ENCODE measurements at regions not wholly inside any gene's neighbourhood (a gene's known extent, or its start where the extent isn't known, plus 50 kb on each side); places are given as distances from the start of the nearest gene placed in this dataset.
A peak's percentile ranks its signal among the peaks of the same experiment; 100 is the strongest.
"Not testable (repeated sequence)": the region's sequence is repeated elsewhere in the genome, so short reads cannot be mapped to it uniquely, and the experiment has no call there.

DNA sequence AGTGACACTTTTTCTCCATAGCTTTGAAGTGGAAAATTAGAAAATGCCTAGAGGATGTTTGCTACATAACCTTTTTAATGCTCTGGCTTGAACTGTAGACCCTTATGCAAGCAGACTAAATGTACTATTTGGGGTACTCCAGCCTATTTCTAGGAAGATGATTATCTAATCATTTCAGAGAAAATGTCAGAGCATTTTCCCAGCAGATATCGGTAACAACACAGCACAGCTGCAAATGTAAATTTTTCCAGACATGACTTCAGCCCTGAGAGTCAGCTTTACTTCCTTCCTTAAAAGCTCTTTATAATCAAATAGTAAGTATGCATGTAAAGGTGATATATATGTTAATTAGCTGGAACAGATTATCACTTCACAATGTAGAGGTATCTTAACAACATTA is 1647.1 kb downstream of the SUCLG1 start:
- DNase-seq (ENCODE audit: low read depth) = no peak

DNA sequence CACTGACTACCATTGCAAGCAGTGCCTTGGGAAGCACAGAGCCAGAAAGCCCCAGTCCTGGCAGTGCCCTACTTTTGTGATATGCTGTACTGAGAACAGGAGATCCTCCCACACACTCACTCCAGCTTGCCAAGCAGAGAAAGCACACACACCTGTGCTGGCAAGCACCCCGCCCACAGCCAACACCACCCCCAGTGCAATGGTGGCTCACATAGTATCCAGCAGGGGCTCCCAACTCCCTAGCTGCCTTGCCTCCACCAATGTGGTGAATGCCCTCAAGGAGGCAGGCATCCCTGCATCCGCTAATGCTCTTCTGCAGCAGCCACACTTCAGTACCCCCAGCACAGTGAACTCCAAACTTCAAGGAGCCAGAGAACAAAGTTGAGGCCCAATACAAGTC is 1655.8 kb downstream of the SUCLG1 start:
- no peak for DNase-seq (ENCODE audit: low read depth)

DNA sequence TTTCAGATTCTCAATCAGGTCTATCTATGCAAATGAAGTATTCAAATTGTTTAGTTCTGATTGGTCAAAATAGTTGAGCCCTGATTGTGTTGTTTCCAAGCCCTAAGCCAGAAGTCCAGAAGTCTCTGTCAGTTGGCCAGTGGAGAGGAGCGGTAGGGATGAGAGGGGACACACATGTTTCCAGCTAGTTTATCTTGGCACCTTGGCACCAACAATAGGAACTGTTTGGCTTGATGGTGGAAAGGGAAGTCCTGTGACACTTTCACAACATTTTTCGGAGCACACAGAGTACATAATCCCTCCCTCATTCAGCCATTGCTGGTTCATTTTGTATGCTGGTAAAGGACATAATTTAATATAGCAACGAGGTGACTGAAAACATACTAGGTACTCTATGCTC is 1661.6 kb downstream of the SUCLG1 start:
- no peak for DNase-seq (ENCODE audit: low read depth)

DNA sequence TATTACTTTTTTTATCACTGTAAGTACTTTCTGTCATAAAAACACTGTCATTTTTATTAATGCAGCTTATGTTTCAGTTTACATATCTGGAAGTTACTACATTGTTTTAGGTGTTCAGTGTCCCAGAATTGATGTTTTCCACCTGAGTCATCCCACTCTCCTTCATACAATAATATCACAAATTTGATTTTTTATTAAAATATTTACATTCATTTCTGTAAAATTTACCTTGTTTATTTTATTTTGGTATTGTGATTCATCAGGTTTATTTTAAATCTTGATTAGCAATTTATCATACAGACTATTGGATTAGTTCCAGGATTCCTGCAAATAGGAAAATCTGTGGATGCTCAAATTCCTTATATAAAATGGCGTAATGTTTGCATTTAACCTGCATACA is 1662.9 kb downstream of the SUCLG1 start:
- DNase-seq (ENCODE audit: low read depth) = no peak

DNA sequence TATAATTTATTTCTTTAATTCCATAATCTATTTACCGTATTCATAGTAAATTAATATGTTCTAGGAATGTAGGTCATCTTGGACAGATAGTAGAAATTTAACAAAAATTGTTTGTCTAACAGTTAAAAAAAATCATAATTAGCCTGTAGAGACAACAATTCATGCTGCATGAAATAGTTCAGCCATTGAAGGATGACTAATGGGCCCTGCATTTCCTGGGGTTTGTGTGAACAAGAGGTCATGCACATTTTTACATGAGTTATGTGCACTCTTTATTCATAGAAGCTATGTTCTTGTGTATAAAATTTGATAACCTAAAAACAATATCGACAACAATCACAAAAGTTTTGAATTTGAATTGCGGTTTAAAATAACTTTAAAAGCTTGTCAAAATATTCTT is 1663.6 kb downstream of the SUCLG1 start:
- DNase-seq (ENCODE audit: low read depth) = peak; percentile 56

DNA sequence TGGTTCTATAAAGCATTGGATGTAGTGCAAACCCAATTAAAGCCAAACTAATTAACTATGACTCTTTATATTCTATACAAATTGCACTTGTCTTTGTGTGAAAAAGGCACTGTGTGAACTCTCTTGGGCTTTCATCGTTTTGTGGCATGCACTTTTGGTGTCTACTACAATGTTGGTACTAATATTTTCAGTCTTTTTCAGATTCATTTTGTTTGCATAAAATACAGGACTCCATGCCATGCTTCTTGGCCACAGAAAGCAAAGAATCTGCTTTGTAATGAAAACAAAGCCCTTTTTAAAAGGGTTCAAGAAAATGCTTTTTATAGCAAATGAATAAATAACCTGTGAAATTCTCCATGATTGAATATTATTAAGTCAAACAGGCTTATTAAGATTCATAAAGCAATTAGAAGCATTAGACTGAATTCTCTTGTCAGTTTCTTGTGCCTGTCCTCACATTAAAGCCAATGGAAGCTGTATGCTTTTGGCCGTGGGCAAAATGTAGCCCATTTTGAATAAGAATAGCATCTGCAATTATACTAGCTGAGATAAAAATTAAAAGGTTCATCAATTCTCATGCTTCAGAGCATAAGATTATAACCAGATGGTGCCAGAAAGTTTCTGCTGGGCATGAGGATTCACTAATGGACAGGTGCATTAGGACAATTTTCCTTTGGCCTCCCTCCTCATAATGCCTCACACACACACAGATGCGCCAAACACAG is 1665.2 kb downstream of the SUCLG1 start:
- DNase-seq (ENCODE audit: low read depth) = no peak

DNA sequence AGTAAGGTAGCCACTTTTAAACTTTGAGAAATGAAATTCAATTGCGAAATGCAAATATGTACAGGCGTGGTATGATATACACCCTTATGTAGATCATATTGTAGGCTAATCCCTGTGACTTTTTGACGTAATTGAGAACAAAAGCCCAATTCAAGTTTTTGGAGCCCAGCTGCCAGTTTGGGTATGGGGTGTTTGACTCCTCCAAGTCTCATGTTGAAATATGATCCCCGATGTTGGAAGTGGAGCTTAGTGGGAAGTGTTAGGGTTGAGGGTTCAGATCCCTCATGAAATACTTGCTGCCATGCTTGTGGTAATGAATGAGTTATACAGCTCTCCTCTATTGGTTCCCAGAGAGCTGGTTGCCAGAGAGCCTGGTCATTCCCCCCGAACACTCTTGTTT is 1666.8 kb downstream of the SUCLG1 start:
- no peak for DNase-seq (ENCODE audit: low read depth)

DNA sequence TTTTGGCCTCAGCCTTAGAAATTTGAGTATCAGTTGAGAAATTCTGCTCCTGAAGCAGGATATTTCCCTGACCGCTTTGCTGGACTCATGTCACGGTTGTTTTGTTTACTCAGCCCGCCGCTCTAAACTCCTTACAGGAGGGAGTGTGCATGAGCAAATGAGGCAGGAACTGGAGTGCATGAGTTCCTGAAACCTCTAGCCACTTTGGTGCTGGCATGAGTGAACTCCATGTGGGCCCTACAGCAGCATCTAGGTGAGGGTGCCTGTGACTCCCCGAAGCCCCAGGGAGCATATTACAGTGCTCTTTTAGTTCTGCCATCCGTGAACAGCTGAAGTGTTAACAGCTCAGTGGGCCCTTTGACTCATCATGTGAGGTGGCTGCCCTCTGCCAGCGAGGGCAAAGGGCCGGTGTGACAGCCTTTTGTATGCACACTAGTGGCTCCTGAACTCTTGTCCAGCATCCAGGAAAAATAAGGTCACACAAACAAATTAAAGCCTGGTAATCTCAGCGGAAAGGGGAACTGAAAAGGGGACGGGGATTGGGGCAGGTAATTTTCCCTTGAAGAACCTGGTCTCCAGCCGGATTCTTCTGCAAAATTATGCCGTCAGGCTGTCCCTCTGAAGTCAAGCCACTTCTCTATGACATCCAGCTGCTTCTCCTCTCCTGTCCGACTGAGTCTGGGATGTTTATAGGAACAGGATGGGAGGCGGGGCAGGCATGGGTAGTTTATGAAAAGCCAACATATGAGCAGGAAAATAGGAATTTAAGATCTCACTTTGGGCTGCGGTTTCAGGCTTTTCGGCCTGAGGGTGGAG is 1668.7 kb downstream of the SUCLG1 start:
- DNase-seq (ENCODE audit: low read depth) = peak; percentile 74

DNA sequence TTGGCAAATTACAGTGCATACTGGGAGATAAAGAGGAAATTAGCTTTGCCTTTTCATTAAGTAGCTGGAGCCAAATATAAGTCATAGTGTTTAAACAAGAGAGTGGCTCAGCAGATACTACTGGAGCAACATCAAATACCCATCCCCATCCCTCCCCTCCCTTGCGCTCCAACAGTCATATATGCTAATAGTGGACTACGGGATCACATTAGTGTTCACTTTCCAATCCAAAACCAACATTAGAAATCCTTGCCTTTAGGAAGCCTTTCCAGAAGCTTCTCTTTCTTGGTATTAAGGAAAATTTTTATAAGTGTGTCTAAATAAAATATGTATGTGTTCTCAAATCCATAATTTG is 1669.3 kb downstream of the SUCLG1 start:
- DNase-seq (ENCODE audit: low read depth) = peak; percentile 76

DNA sequence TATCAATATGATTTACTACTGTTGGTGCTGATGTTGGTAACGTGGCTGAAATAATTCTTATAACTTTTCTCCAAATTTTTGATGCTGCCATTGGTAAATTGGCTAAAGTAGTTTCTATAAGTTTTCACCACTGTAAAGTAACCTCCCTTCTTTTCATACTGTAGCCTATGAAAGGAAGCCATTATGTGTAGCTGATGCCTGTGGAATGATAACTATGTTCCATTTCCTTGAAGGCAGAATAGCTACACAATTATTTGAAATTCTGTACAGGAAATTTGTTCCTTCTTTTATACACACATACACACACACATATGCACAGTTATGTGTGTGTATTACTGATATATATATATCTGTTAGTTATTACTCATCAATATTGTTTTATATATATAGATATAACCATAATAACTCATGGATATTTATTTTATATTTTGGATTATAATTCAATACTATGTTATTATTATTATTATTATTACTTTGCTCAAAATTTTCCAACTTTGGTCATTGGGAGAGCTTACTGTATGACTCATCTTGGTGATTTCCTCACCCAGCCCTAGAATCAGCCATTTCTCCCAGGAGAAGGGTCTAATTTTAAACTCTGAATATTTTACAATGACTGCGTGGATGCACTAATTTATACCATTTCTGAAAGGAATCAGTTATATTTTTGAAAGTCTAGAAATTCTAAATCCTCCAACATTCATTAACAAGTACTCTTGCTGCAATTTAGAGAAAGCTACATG is 1677.7 kb downstream of the SUCLG1 start:
- DNase-seq (ENCODE audit: low read depth) = no peak

DNA sequence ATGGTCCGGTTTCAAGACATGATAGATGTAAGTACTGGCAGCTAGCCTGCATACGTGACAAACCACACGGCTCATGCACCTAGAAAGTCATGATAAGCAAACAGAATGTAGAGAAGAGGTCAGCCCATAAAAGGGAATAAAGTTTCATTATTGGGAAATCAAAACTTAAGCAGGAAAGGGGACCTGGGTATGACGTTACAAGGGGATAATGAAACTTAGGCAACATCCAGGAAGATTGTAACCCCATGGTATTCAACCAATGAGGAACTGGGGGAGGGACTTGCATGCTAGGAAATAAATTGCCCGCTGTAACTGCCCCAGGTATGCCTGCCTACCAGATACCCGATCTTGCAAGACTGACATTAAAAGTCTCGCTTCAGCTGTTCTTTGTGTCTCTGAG is 1679.0 kb downstream of the SUCLG1 start:
- DNase-seq (ENCODE audit: low read depth) = no peak

DNA sequence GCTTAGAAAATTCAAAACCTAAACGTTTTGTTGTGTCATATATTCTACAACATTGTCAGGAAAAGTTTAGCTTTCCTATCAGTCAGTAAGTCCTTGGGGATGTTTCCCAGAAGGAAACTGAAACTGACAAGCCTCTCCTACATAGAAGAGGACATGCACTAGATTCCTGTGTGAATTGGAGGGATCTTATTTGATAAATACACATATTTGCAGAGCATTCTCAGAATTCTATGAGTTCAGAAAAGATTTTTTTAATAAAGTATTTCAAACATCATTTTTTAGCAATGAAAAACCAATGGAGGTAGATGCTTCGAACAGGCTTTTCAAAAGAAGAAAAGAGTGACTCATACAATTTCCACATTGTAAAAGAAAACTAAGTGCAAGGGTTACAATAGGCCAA is 1706.7 kb downstream of the SUCLG1 start:
- no peak for DNase-seq (ENCODE audit: low read depth)

DNA sequence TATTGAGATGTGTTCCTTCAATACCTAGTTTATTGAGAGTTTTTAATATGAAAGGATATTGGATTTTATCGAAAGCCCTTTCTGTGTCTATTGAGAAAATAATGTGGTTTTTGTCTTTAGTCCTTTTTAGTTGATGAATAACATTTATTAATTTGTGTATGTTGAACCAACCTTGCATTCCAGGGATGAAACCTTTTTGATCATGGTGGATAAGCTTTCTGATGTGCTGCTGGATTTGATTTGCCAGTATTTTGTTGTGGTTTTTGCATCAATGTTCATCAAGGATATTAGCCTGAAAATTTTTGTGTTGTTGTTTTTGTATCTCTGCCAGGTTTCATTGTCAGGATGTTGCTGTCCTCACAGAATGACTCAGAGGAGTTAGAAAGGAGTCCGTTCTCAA is 1710.4 kb downstream of the SUCLG1 start:
- DNase-seq (ENCODE audit: low read depth) = no peak

DNA sequence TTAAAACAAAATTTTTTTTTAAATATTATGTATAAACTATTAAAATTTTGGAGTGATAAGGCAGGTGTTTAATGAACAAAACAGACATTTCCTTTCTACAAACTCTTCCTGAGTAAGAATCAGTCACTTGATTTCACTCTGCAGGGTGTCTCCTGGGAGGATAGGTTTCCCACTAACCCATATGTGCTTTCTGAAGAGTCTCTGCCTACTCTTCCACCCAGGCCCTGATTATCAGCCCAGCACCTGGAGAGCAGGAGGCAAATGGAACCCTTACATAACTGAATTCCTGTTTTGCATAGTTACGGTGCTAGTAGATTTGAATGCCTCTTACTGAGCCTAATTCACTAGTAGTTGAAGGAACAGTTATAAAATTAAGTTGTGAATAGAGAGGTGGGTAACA is 1718.6 kb downstream of the SUCLG1 start:
- no peak for DNase-seq (ENCODE audit: low read depth)

DNA sequence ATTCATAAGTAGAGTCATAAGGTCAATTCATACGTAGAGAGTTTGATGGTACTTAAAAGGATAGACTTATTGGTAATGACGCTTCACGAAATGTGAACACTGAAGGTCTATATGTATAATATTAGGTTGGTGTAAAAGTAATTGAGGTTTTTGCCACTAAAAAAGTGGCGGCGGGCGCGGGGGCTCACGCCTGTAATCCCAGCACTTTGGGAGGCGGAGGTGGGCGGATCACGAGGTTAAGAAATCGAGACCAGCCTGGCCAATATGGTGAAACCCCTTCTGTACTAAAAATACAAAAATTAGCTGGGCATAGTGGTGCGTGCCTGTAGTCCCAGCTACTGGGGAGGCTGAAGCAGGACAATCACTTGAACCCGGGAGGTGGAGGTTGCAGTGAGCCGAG is 1721.1 kb downstream of the SUCLG1 start:
- not testable (repeated sequence) for DNase-seq (ENCODE audit: low read depth)

DNA sequence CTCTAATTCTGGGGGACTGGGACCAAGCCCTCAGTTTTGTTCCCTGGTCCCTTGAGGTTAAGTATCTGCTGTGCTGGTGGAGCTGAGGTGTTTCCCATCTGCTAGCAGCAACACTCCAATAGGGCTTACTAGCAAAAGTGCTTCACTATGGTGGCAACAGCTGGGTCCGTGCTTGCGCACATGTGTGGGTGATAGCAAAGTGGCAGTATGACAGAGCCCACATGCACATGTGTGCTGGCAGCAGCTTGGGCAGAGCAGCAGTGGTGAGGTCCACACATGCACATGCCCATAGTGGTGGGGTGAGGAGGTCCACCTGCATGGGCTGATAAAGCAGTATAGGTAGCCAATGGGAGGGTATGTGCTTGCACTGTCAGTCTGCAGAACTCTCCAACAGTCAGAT is 1723.7 kb downstream of the SUCLG1 start:
- DNase-seq (ENCODE audit: low read depth) = no peak

DNA sequence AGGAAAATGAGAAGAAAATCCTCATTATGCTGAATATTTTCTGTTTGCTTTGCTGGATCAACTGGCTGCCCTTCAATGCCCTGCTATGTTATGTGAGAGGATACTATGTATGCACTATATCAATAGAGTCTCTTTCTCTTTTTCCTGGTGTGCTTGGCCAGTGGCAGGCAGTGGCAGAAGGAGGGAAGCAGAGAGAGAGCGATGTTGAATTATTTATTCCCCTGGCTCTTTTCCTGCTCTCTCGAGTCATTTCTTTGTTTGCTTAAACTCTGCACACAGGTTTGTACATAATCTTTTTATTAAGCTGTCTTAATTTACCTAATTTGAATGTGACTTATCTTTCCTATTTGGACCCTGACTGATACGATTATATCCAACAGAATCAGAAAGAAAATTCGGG is 1727.3 kb downstream of the SUCLG1 start:
- no peak for DNase-seq (ENCODE audit: low read depth)

DNA sequence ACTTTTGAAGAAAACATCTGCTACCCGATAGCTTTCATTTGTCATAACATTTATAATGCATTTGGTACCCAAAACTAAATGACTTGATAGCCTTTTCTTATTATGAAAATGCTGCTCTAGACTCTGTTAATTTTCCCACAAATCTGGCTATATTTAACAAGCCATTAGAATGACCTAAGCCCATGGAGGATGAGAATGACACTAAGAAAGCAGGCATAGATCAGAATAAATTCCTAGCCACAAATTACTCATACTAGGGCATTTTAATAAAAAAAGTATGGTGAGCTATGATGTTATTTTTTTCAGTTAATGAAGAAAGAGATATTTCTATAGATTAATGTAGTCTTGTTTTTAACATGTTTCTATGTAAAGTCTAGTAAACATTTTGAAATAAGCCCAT is 1728.3 kb downstream of the SUCLG1 start:
- no peak for DNase-seq (ENCODE audit: low read depth)

DNA sequence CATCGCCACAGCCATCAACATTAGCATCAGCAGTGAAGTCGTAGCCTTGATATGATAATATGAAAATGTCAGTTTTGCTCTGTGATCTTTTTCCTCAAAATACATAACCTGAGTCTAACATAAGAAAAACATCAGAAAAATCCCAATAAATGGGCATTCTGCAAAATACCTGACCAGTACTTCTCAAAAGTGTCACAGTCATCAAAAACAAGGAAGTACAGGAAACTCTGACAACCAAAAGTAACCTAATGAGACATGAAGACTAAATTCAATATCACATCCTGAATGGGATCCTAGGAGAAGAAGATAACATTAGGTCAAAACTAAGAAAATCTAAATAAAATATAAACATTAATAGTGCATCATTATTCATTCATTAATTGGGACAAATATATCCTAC is 1731.0 kb downstream of the SUCLG1 start:
- DNase-seq (ENCODE audit: low read depth) = no peak

DNA sequence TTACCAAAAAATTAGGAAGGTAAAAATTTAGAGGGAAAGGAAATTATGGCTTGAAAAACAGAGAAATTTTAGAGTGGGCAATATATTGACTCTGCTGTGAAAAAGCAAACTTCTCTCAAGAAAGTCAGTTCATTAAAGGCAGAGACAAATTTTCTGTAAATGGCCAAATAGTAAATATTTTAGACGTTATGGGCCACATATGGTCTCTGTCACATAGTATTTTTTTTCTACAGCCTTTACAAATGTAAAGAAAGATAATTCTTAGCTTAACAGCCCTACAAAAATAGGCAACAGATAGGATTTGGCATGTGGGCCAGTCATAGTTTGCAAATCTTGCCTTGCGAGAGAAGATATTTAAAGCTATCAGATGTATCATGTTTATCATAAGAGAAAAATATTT is 1750.4 kb downstream of the SUCLG1 start:
- no peak for DNase-seq (ENCODE audit: low read depth)

DNA sequence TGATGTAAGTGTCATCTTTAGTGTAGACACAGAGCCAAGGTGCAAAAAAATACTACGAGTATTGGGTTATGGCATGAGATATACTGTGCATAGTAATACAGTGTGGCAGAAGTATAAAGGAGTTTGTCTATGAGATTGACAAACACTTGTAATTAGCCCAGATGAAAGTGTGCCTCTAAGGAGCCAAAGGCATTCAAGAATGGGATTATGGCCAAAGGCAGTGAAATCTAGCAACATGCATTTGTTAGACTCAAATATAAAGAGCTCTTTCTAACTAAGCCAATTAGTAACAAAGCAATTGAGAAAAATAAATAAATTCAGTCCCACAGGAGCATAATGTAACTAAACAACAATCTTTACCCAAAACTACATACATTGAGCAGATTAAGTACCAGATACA is 1761.8 kb downstream of the SUCLG1 start:
- no peak for DNase-seq (ENCODE audit: low read depth)

DNA sequence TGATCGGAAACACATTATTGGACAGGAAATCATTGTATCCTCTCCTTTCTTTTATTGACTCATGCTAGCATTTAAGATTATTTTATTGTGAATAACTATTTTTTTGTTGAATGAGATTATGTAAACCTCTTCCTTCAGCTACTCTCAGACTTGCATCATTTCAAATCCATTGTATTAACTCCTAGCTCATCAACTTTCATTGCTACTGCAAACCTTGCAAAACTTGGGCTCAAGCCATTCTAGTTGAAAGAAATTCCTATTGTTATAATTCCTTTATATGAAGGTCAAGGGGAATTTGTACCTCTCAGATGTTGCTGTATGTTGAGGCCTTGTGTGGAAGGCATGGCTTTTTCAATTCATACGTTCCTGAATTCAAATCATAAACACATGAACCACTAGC is 1764.6 kb downstream of the SUCLG1 start:
- DNase-seq (ENCODE audit: low read depth) = no peak

DNA sequence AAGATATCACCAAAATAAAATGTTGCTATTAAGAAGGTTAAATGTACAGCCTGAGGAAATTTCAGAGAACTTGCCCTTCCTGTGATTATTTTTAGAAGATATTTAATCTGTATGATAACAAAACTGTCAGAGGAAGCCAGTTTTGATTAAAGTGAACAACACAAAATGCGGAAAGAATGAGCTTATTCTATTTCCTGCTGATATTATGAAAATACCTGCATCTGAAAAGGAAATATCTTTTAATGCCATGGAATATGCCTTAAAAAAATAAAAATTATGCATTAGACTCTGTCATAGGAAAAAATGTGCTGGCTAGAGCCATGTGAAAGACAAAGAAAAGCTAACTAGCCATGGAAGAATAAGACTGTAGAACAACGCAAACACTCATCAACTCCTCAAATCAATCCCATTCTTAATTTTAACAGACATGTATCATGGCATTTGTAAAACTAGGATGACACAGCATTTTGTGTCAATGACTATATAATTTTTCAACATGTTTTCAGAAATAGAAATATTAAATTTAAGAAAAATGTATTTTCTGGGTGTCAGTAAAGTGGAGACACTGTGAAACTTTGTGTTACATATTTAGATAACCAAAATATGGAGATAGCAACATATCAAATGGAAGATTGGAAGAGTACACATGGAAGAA is 1768.2 kb downstream of the SUCLG1 start:
- no peak for DNase-seq (ENCODE audit: low read depth)
